Natural killer cell (primary cell): ENCODE measurements at regions not wholly inside any gene's neighbourhood (a gene's known extent, or its start where the extent isn't known, plus 50 kb on each side); places are given as distances from the start of the nearest gene placed in this dataset.

Experiments used
- ATAC-seq, 3 donors: fragments of 150-1000 bp in 2 of 3; fragments of 200-7000 bp in 1 of 3; cut with Tn5 transposase; 1 replicate in 1 of 3; 2 replicates in 2 of 3; pipeline ENCODE4 v1.10.0; 2021; ENCODE audit warnings: mild to moderate bottlenecking in 2 of 3, moderate library complexity in 2 of 3
- DNase-seq, 2 donors: peaks; one replicate each; pipeline versions ENCODE4 v3.0.0 to v3.0.0-alpha.2; 2013 to 2021; ENCODE audit warnings: mixed read lengths in 1 of 2
- H3K27ac ChIP-seq: one replicate; pipeline ENCODE4 v1.5.1; 2013; ENCODE audit warnings: mild to moderate bottlenecking, low read length
- H3K27me3 ChIP-seq: one replicate; pipeline ENCODE4 v1.6.1; 2013; ENCODE audit warnings: low read length; ENCODE audit not compliant: control insufficient read depth, insufficient read depth
- H3K36me3 ChIP-seq: one replicate; pipeline ENCODE4 v1.6.1; 2013; ENCODE audit warnings: low read length; ENCODE audit not compliant: control insufficient read depth, insufficient read depth
- H3K4me1 ChIP-seq: one replicate; pipeline ENCODE4 v1.6.1; 2013; ENCODE audit warnings: low read length; ENCODE audit not compliant: control insufficient read depth, insufficient read depth
- H3K4me3 ChIP-seq: one replicate; pipeline ENCODE4 v1.5.1; 2013; ENCODE audit warnings: low read length
- H3K9me3 ChIP-seq: one replicate; pipeline ENCODE4 v1.6.1; 2013; ENCODE audit warnings: low read length; ENCODE audit not compliant: control insufficient read depth, insufficient read depth
- H3K27ac Mint-ChIP-seq, 2 donors: one replicate each; pipeline ENCODE4 v1.8.0; 2022; ENCODE audit warnings: mild to moderate bottlenecking in 2 of 2, mixed read lengths in 2 of 2, moderate library complexity in 1 of 2
- H3K27me3 Mint-ChIP-seq, 2 donors: one replicate each; pipeline ENCODE4 v1.8.0; 2022; ENCODE audit warnings: low read depth in 2 of 2, mixed read lengths in 2 of 2
- H3K36me3 Mint-ChIP-seq: one replicate; pipeline ENCODE4 v1.8.0; 2022; ENCODE audit warnings: mixed read lengths
- H3K4me1 Mint-ChIP-seq, 2 donors: one replicate each; pipeline ENCODE4 v1.8.0; 2022; ENCODE audit warnings: mixed read lengths in 2 of 2
- H3K4me3 Mint-ChIP-seq: one replicate; pipeline ENCODE4 v1.8.0; 2022; ENCODE audit warnings: mild to moderate bottlenecking, moderate library complexity, mixed read lengths
- H3K9me3 Mint-ChIP-seq, 2 donors: one replicate each; pipeline ENCODE4 v1.8.0; 2022; ENCODE audit warnings: mixed read lengths in 2 of 2
- WGBS: methylation state at CpG from one replicate; pipeline ENCODE4 v1.1.7; 2013; ENCODE audit warnings: missing lambda C conversion rate; ENCODE audit not compliant: insufficient coverage; 5-methylcytosine and 5-hydroxymethylcytosine counted together
- intact Hi-C: fragments of 100-400 bp; cut with micrococcal nuclease; formaldehyde crosslinking; loops from one replicate; pipeline ENCODE4 v1.14.2; 2022
- TF ChIP-seq, protein P1 (sequence below): fragments of 200-600 bp; IDR thresholded peaks from one replicate; pipeline ENCODE4 v1.8.0; 2022; ENCODE audit warnings: antibody characterized with exemption

DNA sequence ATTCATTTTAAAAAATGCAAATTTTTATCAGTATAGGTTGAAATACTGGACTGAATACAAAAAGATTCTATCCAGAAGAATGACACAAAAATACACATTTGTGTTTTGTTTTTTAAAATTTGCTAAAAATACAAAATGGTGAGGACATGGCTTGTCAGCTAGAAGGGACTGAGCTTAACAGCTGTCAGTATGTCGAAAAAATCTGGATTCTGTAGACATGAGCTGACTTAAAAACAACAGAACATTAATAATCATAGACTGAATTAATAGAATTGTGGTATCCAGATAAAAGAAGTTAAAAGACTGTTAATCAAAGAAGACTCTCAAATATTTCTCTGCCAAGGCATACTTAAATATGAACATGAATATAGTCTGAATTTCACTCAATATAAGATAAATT is 244.9 kb upstream of the CBLB start:
- Histone ChIP-seq H3K4me1 (no peaks in the 10 kb centered on the region), H3K9me3 (no peaks in the 10 kb centered on the region), H3K36me3 (no peaks in the 10 kb centered on the region), H3K27ac (no peak overlapping the region), H3K4me3 (no peak overlapping the region), H3K27me3 (no peaks in the 10 kb centered on the region)
- DNase-seq (no peak), ATAC-seq (no peak)
- intact Hi-C loops = no loop called here
- peaks cover 0 to 3% of the 10 kb centered on the region in 2 donors for H3K27me3 Mint-ChIP-seq
- TF ChIP-seq, protein P1, sequence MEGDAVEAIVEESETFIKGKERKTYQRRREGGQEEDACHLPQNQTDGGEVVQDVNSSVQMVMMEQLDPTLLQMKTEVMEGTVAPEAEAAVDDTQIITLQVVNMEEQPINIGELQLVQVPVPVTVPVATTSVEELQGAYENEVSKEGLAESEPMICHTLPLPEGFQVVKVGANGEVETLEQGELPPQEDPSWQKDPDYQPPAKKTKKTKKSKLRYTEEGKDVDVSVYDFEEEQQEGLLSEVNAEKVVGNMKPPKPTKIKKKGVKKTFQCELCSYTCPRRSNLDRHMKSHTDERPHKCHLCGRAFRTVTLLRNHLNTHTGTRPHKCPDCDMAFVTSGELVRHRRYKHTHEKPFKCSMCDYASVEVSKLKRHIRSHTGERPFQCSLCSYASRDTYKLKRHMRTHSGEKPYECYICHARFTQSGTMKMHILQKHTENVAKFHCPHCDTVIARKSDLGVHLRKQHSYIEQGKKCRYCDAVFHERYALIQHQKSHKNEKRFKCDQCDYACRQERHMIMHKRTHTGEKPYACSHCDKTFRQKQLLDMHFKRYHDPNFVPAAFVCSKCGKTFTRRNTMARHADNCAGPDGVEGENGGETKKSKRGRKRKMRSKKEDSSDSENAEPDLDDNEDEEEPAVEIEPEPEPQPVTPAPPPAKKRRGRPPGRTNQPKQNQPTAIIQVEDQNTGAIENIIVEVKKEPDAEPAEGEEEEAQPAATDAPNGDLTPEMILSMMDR = no peak
- H3K4me3 Mint-ChIP-seq = no peak overlapping the region
- no peaks in the 10 kb centered on the region for H3K36me3 Mint-ChIP-seq
- peaks cover 0 to 4% of the 10 kb centered on the region in 2 donors for H3K4me1 Mint-ChIP-seq
- no peak overlapping the region for H3K27ac Mint-ChIP-seq
- no CpG with 5 or more reads among the region's 1 CpG for WGBS
- no peaks in the 10 kb centered on the region for H3K9me3 Mint-ChIP-seq

GRCh38 chr3:106114220-106114619 is 245.4 kb upstream of the CBLB start:
- intact Hi-C loops = no loop called here
- Histone ChIP-seq H3K4me1 (no peaks in the 10 kb centered on the region), H3K4me3 (no peak overlapping the region), H3K36me3 (no peaks in the 10 kb centered on the region), H3K9me3 (no peaks in the 10 kb centered on the region), H3K27ac (no peak overlapping the region), H3K27me3 (no peaks in the 10 kb centered on the region)
- Mint-ChIP-seq H3K36me3 (no peaks in the 10 kb centered on the region), H3K27ac (no peak overlapping the region), H3K27me3 (peaks cover 0 to 3% of the 10 kb centered on the region in 2 donors), H3K4me1 (peaks cover 0 to 4% of the 10 kb centered on the region in 2 donors), H3K4me3 (no peak overlapping the region), H3K9me3 (no peaks in the 10 kb centered on the region)
- TF ChIP-seq, protein P1 = no peak
- ATAC-seq = no peak
- DNase-seq = no peak
- no CpG with 5 or more reads among the region's 1 CpG for WGBS

DNA sequence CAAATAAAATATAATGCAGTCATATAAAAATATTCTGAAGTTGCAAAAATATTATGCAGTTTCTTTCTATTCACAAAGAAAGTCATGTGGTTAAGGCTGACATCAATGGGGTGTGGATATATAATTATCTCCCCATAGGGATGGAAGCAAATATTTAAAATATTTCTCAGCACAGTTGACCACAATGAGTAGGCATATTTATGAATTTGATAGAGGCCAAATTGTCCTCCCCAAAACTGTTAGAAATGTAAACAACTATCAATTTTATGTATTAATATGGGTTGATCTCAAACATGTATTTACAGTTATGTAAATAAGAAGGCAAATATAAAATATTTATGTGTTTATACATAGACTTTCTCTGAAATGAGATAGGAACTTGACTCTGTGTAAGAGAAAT is 246.0 kb upstream of the CBLB start:
- Mint-ChIP-seq H3K4me3 (no peak overlapping the region), H3K4me1 (peaks cover 0 to 4% of the 10 kb centered on the region in 2 donors), H3K36me3 (no peaks in the 10 kb centered on the region), H3K27ac (no peak overlapping the region), H3K9me3 (no peaks in the 10 kb centered on the region), H3K27me3 (no peaks in the 10 kb centered on the region)
- H3K4me3 ChIP-seq = no peak overlapping the region
- no peaks in the 10 kb centered on the region for H3K9me3 ChIP-seq
- TF ChIP-seq, protein P1 = no peak
- ATAC-seq (no peak), DNase-seq (no peak)
- H3K4me1 ChIP-seq = no peaks in the 10 kb centered on the region
- H3K36me3 ChIP-seq = no peaks in the 10 kb centered on the region
- H3K27ac ChIP-seq = no peak overlapping the region
- intact Hi-C loops = no loop called here
- H3K27me3 ChIP-seq = no peaks in the 10 kb centered on the region

GRCh38 chr3:106115557-106115956 is 246.7 kb upstream of the CBLB start:
- no peaks in the 10 kb centered on the region for H3K4me1 ChIP-seq
- Mint-ChIP-seq H3K9me3 (no peaks in the 10 kb centered on the region), H3K36me3 (no peaks in the 10 kb centered on the region), H3K4me1 (peaks cover 0 to 4% of the 10 kb centered on the region in 2 donors), H3K27me3 (no peaks in the 10 kb centered on the region), H3K27ac (no peak overlapping the region), H3K4me3 (no peak overlapping the region)
- H3K36me3 ChIP-seq = no peaks in the 10 kb centered on the region
- WGBS = 99% methylated on average over 2 of the region's 2 CpGs
- TF ChIP-seq, protein P1 = no peak
- no peak overlapping the region for H3K27ac ChIP-seq
- no peaks in the 10 kb centered on the region for H3K27me3 ChIP-seq
- DNase-seq (no peak), ATAC-seq (no peak)
- H3K4me3 ChIP-seq = no peak overlapping the region
- intact Hi-C loops = no loop called here
- no peaks in the 10 kb centered on the region for H3K9me3 ChIP-seq
